Right hindlimb (tissue), 1 donor: ENCODE measurements at regions not wholly inside any gene's neighbourhood (a gene's known extent, or its start where the extent isn't known, plus 50 kb on each side); places are given as distances from the start of the nearest gene placed in this dataset.

Source experiments
- DNase-seq: peaks from one replicate; pipeline ENCODE4 v3.0.0-alpha.2; 2018

DNA sequence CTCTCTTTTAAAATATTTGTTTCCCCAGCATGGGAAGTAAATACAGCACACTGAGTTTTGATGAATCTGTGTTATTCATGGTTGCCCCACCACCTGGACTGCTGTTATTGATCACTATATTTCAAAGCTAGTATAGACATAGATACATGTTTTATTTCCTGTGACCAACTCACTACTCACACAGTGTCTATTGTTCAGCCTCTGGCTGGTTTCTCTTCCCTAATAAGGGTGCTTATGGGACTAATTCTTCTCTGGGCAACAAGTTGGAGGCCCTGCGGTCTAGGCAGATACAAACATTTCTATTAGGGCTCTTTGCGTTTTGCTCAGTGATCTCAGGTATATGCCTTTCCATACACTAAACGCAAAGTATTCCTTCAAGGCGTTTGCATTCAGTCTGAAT is 1191.0 kb upstream of the TMEM132C start:
- no peak for DNase-seq

DNA sequence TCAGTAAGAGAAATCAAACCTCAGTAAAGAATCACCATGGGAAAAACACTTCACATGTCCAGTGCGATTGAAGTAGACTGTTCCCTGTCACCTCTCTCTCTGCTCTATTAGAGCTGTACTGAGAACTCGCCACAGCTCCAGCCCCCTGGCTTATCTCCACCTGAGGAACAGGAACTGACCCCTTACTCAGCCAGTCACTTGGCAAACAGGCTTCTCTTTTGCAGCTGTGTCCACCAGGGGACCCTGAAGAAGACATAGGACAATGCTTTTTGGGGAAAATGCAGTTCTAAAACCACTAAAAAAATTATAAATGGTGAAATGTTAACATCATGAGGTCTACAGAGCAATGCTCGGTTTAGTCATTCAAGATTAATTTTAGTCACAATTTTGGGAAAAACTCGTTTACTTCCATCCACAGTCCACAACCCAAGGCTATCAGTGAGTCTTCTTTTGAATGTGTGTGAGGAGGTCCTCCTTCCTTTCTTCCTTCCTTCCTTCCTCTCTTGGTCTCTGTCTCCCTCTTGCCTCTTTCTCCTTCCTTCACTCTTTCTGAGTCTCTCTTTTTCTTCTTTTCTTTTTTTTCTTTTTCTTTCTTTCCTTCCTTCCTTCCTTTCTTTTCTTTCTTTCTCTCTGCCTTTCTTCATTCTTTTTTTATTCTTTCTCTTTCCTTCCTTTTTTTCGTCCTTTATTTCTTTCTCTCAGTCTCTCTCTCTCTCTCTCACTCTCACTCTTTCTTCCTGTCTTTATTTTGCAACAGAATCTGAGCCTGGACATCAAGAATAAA is 1189.5 kb upstream of the TMEM132C start:
- DNase-seq: no peak

DNA sequence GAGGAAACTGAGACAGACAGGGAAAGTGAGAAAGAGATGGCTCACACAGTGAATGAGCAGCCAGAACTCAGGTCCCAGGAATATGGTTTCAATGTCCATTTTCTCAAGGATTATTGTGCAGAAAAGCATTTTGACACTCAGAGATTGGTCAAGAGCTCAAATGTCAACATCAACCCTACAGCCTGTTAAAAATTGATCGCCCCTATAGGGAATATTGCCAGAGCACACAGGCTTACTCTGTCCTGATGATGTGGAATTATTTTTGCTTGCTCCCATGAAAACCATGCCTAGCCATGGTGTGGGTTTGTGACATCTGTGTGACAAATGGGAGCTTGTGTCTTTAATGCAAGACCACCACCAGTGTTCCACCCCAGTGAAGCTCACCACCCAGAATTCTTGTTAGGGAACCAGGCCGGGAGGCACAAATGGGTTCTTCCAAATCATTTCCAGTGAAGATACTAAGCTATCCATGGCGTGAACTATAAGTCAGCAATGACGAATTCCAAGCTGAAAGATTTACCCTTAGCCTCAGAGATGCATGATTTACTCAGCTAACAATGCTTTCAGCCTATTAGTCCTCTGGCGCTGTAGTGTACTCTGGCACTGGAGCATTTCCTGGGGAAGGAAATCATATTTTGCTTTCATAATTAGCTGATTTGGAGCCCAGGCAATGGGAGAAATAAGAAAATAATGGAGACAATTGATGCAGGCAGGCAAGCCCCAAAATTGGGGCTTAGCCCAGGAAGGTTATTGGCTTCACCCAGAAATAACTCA is 1188.2 kb upstream of the TMEM132C start:
- DNase-seq: no peak

- DNase-seq: no peak
Measured at GRCh38 chr12:127079636-127080035, 1187.3 kb upstream of the TMEM132C start.

- DNase-seq: no peak
Measured at GRCh38 chr12:127081058-127081457, 1185.9 kb upstream of the TMEM132C start.

DNA sequence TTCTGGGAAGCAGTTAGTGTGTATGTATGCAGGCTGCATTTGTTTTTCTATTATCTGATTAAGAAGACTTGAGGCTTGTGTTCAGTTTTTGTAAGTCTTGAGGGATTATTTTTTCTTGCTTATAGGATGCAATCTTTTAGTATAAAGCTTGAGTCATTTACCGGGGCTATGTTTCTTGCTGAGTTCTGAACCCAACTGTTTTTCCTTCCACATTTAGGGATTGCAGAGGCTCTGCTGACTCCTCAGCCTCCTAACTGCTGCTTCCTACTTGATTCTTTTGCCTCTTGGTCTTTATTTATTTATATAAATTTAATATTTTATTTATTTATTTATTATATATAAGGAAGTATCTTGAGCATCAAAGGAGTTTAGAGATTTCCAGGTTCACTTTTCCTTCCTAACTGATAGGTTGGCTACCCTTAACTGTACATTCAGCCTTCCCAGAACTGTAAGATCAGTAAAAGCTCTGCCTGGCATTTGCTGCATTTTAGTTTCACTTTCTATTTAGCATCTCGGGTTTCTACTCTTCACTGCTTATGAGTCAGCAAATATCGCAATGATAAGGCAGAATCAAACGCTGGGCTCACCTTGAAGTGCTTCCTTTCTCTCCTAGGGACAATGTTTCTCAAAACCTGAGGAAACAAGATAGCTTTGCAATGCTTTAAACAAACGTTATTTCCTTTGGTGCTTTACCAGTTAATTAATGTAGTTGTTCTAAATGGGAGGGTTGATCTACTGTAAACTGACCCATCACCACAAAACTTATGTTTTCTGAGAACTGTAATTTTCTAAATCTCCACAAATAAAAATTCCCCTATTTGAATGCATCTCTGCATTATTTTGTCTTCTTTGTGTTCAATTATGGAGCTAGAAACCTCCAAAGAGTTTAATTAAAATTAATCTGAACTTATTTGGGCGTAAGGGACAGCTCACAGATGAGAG is 1183.7 kb upstream of the TMEM132C start:
- DNase-seq: no peak

- peak; percentile 53 for DNase-seq
Measured at GRCh38 chr12:127101076-127101475, 1165.9 kb upstream of the TMEM132C start.

DNA sequence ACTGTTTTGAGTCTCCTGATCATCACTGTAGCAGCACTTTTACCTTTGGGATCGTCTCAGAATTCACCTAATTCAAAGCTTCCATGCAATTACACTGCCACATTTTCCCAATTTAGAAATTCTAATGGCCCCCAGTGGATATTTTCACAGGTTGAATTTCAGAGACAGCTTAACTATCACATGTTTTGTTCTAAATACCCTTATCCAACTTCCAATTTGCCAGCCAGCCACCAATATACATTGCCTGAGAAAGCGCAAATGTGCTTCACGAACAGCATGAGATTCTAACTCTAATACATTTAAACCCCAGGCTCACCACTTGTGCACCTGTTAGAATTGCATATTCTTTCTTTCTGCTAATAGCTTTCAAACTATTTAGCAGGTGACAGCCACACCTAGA is 1160.9 kb upstream of the TMEM132C start:
- no peak for DNase-seq

DNA sequence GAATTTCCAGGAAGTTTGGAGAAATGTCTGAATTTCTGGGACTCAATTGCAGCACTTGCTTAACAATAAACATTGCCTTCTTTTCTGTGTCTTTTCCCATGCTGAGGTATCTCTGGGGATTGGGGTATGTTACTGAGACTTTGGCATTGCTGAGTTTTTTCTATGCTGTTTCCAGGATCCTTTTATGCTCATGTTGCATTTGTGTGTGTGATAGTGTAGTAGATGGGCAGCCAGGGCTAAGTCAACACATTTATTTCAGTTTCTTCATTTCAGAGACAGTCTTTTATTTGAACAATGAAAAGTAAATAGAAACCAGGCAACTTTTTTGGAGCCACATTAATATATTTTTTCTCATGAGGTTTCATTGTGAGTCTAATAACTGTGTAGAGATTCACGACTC is 1160.3 kb upstream of the TMEM132C start:
- DNase-seq: no peak

DNA sequence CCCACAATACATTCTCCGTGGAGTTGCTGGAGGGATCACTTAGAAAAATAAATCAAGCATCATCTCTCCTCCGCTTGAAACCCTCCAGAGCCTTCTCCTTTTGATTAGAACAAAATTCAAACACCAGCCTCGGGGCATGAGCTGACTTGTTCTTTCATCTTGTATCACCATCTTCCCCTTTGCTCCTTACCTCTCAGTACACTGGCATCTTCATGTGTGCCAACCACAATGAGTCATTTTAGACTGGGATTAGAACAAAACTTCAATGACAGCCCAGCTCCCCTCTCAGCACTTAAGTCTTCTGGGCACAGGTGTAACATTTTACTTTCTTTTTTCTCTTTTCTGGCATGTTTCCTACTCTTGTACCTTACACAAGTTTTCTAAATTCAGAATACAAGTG is 1159.2 kb upstream of the TMEM132C start:
- no peak for DNase-seq

GRCh38 chr12:127108360-127109215 is 1158.4 kb upstream of the TMEM132C start:
- peak; percentile 55 for DNase-seq

DNA sequence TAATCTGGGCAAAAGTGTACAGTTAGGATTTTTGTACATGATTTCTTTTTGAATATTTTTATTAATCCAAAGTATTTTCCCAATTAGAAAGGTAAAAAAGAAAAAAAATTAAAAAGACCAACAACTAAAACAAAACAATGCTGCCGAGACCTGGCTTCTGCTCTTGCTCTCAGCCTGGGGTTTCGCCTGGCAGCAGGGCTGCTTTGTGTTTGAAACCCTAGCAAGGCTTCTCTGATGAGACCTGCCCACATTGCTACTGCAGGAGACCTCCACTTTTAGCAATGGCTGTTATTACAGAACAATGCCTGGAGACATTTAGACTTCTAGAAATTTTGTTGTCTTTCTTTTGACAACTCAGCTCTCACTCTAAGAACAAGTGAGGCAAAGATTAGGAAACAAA is 1153.0 kb upstream of the TMEM132C start:
- DNase-seq: no peak

GRCh38 chr12:127115468-127116035 is 1151.4 kb upstream of the TMEM132C start:
- DNase-seq: no peak

- no peak for DNase-seq
Measured at GRCh38 chr12:127118251-127118650, 1148.7 kb upstream of the TMEM132C start.

DNA sequence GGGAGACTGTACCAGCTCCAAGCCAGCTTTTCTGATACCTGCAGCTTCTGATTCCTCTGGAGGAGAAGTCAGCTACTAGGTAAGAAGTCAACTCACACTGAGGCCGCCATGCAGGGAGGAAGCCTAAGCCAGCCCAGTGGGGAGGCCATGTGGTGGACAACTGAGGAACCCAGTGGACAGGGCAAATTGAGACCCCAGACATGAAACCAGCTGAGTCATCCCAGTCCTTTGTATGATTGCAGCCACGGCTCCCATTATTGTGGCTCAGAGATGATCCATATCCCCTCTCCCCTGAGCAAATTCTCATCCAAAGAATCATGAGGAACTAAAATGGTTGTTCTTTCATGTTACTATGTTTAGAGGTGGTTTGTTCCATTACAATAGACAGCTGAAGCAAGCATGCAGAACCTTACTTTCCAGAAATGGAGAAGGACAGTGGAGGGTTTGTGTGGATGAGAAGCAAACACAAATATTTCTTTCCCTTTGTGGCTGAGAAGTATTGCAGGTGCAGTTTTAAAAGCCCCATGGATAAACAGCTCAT is 1147.3 kb upstream of the TMEM132C start:
- no peak for DNase-seq

DNA sequence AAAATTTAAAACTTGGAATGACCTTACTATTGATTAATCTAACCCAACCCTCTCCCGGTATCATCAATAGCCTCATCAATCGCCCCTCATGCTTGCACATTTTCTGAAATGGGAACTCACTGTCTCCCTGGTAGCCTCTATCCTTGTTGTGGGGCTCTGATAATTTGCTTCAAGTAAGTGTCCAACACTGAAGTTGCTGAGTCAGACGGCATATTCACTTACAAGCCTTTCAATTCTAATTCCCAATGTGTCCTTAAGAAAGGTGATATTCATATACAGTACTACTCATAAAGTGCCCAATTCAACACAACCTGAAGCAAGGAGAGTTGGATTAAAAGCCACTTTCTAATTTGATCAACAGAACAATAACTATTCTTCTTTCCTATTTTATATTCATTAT is 1146.1 kb upstream of the TMEM132C start:
- DNase-seq: no peak

GRCh38 chr12:127121494-127122084 is 1145.4 kb upstream of the TMEM132C start:
- DNase-seq: peak; percentile 35

DNA sequence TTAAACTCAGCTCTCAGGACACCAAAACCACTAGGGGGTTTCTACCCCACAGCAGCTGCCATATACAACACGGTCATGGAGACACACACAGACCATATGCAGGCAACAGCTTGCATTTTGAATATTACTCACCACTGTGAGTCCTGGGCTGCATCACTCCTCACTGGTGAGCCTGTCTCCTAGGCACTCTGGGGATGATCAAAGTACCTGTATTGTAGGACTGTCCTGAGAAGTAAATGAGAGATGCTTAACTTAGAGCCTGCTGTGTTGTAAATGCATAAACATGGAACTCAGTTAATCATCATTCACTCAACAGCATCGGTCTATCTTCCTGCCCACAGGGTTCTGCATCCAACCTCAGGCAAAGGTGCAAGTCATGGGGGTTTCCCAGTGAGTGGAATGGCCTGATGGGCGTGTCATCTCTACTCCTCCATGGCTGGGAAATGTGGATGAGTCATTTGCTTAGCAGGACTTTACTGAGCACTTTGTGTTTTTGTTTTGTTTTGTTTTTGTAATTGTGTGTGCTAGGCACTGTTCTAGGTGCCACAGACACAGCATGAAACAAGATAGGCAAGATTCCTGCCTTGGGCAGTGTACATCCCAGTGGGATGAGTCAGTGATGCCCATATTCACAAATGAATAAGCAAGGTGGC is 1141.2 kb upstream of the TMEM132C start:
- DNase-seq: no peak

DNA sequence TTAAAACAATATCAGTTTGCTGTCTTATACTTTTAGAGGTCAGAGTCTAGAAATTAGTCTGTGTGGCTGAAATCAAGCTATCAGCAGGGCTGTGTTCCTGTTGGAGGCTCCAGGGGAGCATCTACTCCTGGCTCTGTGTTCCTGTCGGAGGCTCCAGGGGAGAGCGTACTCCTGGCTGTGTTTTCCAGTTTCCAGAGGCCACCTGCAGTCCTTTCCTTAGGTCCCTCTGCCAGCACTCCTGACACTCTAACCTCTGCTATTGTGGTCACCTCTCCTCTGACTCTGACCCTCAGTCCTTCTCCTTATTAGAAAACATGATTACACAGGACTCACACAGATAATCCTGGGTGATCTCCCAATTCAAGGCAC is 1140.7 kb upstream of the TMEM132C start:
- no peak for DNase-seq

GRCh38 chr12:127127897-127128296 is 1139.1 kb upstream of the TMEM132C start:
- no peak for DNase-seq
